GM10266 (cell line): ENCODE measurements at regions not wholly inside any gene's neighbourhood (a gene's known extent, or its start where the extent isn't known, plus 50 kb on each side); places are given as distances from the start of the nearest gene placed in this dataset.

Source experiments
- DNase-seq: peaks from one replicate; pipeline ENCODE4 v3.0.0; 2012; ENCODE audit errors: extremely low spot score
- TF ChIP-seq, protein P1 (sequence below): IDR thresholded peaks from 2 replicates; pipeline ENCODE4 v1.5.1; 2012; ENCODE audit warnings: mild to moderate bottlenecking, low read depth; ENCODE audit not compliant: control insufficient read depth, insufficient read depth; ENCODE audit errors: missing control alignments

DNA sequence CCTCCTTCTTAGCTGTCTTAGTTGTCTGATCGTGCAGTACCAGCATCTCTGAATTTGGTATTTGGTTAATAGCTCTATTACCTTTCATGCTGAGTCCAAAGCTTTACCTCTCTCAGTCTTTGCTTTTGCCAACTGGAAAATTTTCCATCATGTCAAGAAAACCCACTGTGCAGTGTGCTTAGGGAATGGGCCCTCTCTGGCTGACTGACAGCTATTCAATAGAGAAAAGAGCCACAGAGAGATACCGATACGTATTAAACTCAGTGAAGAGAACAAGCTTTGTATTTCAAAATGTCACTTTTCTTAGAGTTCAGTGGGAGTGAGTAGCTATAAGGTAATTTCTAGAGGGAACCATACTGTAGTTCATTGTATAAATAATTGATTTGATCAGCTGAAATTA lies 1507.1 kb downstream of the C4orf33 start:
- DNase-seq = no peak
- TF ChIP-seq, protein P1, sequence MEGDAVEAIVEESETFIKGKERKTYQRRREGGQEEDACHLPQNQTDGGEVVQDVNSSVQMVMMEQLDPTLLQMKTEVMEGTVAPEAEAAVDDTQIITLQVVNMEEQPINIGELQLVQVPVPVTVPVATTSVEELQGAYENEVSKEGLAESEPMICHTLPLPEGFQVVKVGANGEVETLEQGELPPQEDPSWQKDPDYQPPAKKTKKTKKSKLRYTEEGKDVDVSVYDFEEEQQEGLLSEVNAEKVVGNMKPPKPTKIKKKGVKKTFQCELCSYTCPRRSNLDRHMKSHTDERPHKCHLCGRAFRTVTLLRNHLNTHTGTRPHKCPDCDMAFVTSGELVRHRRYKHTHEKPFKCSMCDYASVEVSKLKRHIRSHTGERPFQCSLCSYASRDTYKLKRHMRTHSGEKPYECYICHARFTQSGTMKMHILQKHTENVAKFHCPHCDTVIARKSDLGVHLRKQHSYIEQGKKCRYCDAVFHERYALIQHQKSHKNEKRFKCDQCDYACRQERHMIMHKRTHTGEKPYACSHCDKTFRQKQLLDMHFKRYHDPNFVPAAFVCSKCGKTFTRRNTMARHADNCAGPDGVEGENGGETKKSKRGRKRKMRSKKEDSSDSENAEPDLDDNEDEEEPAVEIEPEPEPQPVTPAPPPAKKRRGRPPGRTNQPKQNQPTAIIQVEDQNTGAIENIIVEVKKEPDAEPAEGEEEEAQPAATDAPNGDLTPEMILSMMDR = no peak

DNA sequence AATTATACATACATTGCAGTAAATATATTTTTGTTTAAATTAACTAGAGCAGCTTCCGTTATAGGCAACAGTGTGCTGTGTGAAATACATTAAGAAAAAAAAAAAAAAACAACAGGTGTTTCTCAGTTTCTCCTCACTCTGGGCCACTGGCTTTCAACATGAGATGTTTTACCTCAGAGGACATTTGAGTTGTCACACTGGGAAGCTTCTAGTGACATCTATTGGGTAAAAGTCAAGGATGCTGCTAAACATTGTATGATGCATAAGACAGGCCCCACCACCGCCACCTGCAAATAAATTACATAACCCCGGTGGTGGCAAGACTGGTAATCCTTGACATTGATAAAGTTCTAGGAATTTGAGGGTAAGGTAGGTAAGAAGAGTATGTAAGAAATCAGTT lies 1512.2 kb downstream of the C4orf33 start:
- TF ChIP-seq, protein P1 = no peak
- DNase-seq = no peak

DNA sequence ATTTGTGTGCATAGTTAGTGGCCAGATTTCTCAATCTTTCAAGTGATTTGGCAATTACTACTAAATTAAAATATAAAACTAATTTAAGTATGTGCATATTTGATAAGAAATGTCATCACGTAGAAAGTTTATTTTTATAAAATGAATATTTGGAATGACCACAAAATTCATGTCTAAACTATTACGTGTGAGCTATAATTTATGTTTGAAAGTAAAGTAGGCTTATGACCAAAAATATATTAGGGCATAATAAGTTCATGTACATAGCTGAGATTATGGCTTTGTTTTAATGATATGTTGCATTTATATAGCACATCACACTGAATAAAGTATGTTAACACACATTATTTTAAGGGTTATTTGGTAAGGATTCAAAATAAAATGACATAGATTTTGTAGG lies 1532.6 kb downstream of the C4orf33 start:
- DNase-seq = no peak
- TF ChIP-seq, protein P1 = no peak

DNA sequence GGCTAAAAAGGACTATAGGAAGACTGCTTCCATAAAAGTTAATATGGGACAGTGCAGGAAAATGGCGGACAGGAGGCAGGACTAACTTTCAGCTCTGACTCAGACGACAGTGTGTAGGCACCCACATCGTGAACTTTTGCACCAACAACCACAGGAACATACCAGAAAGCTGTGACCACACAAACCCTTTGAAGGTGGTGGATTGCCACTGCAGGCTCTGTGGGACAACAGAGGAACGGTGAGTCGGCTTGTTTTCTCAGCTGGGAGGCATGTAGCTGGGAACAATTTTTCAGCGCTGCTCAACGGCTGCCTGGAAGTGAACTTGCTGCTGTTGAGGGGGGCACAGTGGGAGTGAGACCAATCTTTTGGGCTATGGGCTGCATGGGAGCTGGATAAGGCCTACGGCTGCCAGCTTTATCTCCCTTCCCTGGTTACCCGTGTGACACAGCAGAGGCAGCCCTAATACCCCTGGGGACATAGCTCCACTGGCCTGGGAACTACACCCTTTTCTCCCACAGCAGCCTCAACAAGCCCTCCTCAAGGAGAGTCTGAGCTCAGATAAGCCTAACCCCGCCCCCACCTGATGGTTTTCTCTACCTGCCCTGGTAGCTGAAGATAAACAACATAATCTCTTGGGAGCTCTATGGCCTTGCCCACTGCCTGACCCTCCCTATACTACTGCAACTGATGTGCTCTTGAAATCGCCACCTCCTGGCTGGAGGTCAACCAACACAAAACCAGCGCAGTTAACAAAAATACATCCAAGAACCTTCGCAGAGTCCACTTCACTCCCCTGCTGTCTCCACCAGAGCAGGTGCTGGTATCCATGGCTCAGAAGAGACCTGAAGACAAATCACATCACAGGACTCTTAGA lies 1537.0 kb downstream of the C4orf33 start:
- TF ChIP-seq, protein P1 = no peak
- no peak for DNase-seq

DNA sequence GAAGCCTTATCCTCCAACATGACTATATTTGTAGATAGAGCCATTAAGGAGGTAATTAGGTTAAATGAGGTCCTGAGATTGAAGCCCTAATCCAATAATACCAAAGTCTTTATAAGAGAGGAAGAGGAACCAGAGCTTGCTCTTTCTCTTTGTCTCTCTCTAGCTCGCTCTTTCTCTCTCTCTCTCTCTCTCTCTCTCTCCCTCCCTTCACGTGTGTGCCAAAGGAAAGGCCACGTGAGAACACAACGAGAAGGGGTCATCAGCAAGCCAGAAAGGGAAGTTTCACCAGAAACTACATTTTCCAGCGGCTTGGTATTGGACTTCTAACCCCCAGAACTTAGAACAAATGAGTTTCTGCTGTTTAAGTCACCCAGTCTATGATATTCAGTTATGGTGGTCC lies 1540.5 kb downstream of the C4orf33 start:
- TF ChIP-seq, protein P1 = no peak
- no peak for DNase-seq

DNA sequence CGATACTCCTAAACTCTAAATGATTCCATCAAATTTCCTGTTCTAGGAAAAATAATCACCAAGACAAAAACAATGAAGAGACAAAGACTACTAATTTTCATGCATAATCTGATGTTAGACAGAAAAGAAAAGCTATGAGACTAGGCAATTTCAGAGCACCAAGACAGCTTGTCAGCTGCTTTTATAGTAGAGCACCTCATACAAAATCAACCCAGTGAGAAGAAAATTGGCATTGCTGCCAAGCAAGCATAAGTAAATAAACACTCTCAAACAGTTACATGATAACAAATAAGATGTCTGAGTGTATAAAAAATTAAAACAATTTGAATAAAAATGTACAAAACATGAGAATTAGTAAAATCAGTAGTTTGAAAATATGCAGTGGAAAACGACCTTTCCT lies 1544.6 kb downstream of the C4orf33 start:
- no peak for DNase-seq
- TF ChIP-seq, protein P1 = no peak

DNA sequence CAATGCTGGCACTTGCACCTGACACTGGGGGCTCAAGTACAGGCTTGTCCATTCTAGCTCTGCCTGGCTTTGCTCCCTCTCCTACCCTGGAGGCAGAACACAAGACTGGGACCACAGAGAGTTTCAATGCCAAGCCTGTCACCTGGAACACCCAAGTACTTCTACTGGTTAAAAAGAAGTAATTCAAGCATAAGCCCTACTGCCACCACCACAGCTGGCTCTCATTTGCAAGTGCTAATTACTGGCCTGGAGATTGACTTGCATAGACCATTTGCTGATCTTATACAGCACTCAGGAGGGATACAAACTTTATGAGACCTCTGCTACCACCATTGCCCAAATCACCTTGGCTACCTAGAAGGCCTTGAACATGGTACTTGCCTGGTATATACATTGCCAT lies 1550.9 kb downstream of the C4orf33 start:
- DNase-seq = no peak
- TF ChIP-seq, protein P1 = no peak
